Spleen (tissue), 11 donors: ENCODE measurements at regions not wholly inside any gene's neighbourhood (a gene's known extent, or its start where the extent isn't known, plus 50 kb on each side); places are given as distances from the start of the nearest gene placed in this dataset.

Experiments
- DNase-seq: peaks from one replicate; pipeline ENCODE4 v3.0.0-alpha.2; 2020
- H3K27ac ChIP-seq, 8 donors: fragments of 200-600 bp; sonication (generic) in 7 of 8; 1 replicate in 4 of 8; 2 replicates in 4 of 8; pipeline versions ENCODE4 v1.5.0 to v1.8.0; 2016 to 2021; ENCODE audit warnings: inconsistent platforms in 4 of 8, mild to moderate bottlenecking in 4 of 8, moderate library complexity in 1 of 8
- H3K27me3 ChIP-seq, 7 donors: fragments of 200-600 bp; sonication (generic) in 6 of 7; replicated peaks in 1 of 7; 1 replicate in 4 of 7; 2 replicates in 3 of 7; pipeline versions ENCODE4 v1.5.0 to v1.8.0; 2016 to 2021; ENCODE audit warnings: inconsistent platforms in 3 of 7, mild to moderate bottlenecking in 1 of 7
- H3K36me3 ChIP-seq, 6 donors: fragments of 200-600 bp; sonication (generic) in 5 of 6; 1 replicate in 4 of 6; 2 replicates in 2 of 6; pipeline versions ENCODE4 v1.5.0 to v1.8.0; 2016 to 2021; ENCODE audit warnings: inconsistent platforms in 2 of 6
- H3K4me1 ChIP-seq, 6 donors: fragments of 200-600 bp; sonication (generic) in 5 of 6; 1 replicate in 3 of 6; 2 replicates in 3 of 6; pipeline versions ENCODE4 v1.5.0 to v1.8.0; 2016 to 2021; ENCODE audit warnings: inconsistent platforms in 3 of 6
- H3K4me3 ChIP-seq, 8 donors: fragments of 200-600 bp; sonication (generic) in 7 of 8; 1 replicate in 4 of 8; 2 replicates in 4 of 8; pipeline versions ENCODE4 v1.5.0 to v1.8.0; 2016 to 2021; ENCODE audit warnings: inconsistent platforms in 4 of 8, mild to moderate bottlenecking in 4 of 8, moderate library complexity in 2 of 8
- H3K9me3 ChIP-seq, 8 donors: fragments of 200-600 bp; sonication (generic) in 7 of 8; 1 replicate in 4 of 8; 2 replicates in 4 of 8; pipeline versions ENCODE4 v1.5.0 to v1.8.0; 2016 to 2021; ENCODE audit warnings: inconsistent platforms in 4 of 8
- POLR2A ChIP-seq, 3 donors: fragments of 450-650 bp; IDR thresholded peaks; one replicate each; pipeline ENCODE4 v1.5.1; 2017; ENCODE audit warnings: antibody characterized with exemption in 3 of 3, mild to moderate bottlenecking in 1 of 3
- POLR2AphosphoS5 ChIP-seq, 3 donors: sonication (generic); formaldehyde crosslinking; IDR thresholded peaks; one replicate each; pipeline ENCODE4 v1.5.1; 2017; ENCODE audit warnings: antibody characterized with exemption in 3 of 3
- WGBS, 5 donors: extraction: QIAGEN DNeasy Blood & Tissue Kit in 3 of 5; methylation state at CpG; one replicate each; pipeline versions ENCODE4 v1.1.5 to v1.1.7; 2013 to 2018; 5-methylcytosine and 5-hydroxymethylcytosine counted together
- intact Hi-C: fragments of 100-400 bp; cut with DNase I; formaldehyde crosslinking; loops from one replicate; pipeline ENCODE4 v1.15.0; 2023; ENCODE audit warnings: low total_unique reads
- TF ChIP-seq, protein P1 (sequence below), 11 experiments: fragments of 200-600 bp in 7 of 11; fragments of 450-650 bp in 4 of 11; sonication (generic) in 4 of 11; IDR thresholded peaks in 8 of 11; conservative IDR thresholded peaks in 3 of 11; 1 replicate in 7 of 11; 2 replicates in 4 of 11; pipeline versions ENCODE4 v1.4.0 to v1.8.0; 2016 to 2021; ENCODE audit warnings: antibody characterized with exemption in 11 of 11, inconsistent platforms in 4 of 11, mild to moderate bottlenecking in 1 of 11
- donor health status: healthy with polysubstance abuse.
- donor health status: DM: no; HTN: no; CAD: no; lungs with moderate emphysema.
- donor health status: DM: no; HTN: no; CAD: no.
- donor health status: Bipolar disorder and iron deficiency.
- donor health status: healthy.
- donor health status: DM: no; HTN: no; CAD: no.
- donor health status: DM: yes; HTN: yes; CAD: no.

DNA sequence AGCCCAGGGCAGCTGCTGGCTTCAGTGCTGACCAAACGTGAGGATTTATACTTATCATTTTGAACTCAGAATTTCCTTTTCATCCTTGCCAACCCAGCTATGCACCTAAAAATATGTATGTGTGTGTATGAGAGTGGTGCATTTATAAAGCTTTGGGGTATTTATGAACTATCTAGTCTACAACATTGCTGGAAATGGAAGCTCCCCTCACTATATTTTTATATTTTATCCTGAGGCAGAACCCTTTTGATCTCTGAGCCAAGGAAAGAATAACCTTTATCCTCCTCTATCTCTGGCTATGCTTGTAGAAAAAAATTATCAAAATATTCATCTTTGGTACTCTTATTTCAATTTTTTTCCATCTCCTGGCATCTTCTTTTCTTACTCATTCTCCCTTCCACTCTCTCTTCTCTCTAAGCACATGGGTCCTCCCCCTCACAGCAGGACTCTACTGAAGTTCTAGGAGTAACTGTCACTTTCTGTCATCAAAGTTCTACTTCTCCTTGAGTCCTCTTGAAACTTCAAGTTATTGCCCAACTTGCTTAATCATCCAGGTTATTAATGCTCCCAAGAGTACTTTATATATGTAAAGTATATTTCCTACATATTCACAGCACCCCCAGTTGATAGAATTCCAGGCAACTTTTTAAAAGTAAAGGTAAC lies 190.9 kb downstream of the HINT1 start:
- H3K36me3 ChIP-seq, result no peaks in the 10 kb centered on the region
- H3K27me3 ChIP-seq, result no peaks in the 10 kb centered on the region
- H3K27ac ChIP-seq, result no peak overlapping the region
- intact Hi-C loops, result no loop called here
- TF ChIP-seq POLR2A (IDR thresholded peaks at IDR 0.05), result no peak
- no peak for TF ChIP-seq POLR2AphosphoS5 (IDR thresholded peaks at IDR 0.05)
- TF ChIP-seq, protein P1, sequence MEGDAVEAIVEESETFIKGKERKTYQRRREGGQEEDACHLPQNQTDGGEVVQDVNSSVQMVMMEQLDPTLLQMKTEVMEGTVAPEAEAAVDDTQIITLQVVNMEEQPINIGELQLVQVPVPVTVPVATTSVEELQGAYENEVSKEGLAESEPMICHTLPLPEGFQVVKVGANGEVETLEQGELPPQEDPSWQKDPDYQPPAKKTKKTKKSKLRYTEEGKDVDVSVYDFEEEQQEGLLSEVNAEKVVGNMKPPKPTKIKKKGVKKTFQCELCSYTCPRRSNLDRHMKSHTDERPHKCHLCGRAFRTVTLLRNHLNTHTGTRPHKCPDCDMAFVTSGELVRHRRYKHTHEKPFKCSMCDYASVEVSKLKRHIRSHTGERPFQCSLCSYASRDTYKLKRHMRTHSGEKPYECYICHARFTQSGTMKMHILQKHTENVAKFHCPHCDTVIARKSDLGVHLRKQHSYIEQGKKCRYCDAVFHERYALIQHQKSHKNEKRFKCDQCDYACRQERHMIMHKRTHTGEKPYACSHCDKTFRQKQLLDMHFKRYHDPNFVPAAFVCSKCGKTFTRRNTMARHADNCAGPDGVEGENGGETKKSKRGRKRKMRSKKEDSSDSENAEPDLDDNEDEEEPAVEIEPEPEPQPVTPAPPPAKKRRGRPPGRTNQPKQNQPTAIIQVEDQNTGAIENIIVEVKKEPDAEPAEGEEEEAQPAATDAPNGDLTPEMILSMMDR (IDR thresholded peaks at IDR 0.05 in 8 of 11, conservative IDR thresholded peaks at IDR 0.05 in 3 of 11), result no peak
- H3K4me3 ChIP-seq, result no peak overlapping the region
- no peaks in the 10 kb centered on the region for H3K9me3 ChIP-seq
- H3K4me1 ChIP-seq, result no peaks in the 10 kb centered on the region
- no peak for DNase-seq
- 42 to 74% (median 48%) methylated on average over 1 of the region's 1 CpG for WGBS, 5 donors

DNA sequence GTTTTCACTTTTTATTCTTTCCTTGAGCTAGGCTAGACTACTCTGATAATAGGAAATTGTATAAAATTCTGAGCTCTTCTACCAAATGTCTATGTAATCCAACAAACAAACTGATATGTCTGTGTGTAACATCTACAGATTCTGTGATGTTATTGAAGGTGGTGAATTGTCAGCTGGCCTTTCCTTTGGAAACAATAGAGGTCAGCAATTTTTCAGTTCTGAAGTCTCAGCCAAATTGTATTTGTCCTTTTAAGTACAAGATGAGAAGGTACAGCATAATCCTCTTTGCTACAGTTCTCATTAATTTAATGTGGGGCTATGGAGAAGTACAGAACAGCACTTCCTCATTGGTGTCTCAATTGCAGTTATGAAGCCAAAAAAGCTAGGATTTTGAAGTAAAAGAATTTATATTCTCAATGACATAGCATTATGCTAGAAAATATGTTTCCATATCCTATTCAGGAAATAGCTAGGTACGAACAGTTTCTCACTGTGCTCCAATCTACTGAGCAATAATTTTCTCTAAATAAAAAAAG lies 198.0 kb downstream of the HINT1 start:
- no peak for DNase-seq
- H3K4me1 ChIP-seq, result no peaks in the 10 kb centered on the region
- no peak overlapping the region for H3K27ac ChIP-seq
- H3K36me3 ChIP-seq, result no peaks in the 10 kb centered on the region
- no peaks in the 10 kb centered on the region for H3K27me3 ChIP-seq
- 9 to 27% (median 13%) methylated on average over 1 of the region's 1 CpG for WGBS, 5 donors
- no peak for TF ChIP-seq POLR2A (IDR thresholded peaks at IDR 0.05)
- no peak for TF ChIP-seq POLR2AphosphoS5 (IDR thresholded peaks at IDR 0.05)
- TF ChIP-seq, protein P1 (IDR thresholded peaks at IDR 0.05 in 8 of 11, conservative IDR thresholded peaks at IDR 0.05 in 3 of 11), result no peak
- no peak overlapping the region for H3K4me3 ChIP-seq
- H3K9me3 ChIP-seq, result peaks cover 0 to 10% (median 0%) of the 10 kb centered on the region in 8 donors
- intact Hi-C loops, result no loop called here

DNA sequence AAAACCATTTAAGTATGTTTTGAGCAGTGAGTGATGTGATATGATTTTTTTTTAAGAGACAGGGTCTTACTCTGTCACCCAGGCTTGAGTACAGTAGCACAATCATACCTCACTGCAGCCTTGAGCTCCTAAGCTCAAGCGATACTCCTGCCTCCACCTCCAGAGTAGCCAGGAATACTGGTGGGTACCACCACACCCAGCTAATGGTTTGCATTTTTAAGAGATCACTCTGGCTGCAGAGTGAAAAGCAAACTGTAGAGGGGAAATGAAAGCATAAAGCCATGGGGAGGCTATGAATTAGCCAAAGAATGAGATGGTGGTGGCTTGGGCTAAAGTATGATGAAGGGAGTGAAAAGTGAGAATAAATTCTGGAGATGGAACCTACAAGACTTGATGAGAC lies 199.1 kb downstream of the HINT1 start:
- WGBS, 5 donors, result 90 to 100% (median 92%) methylated on average over 1 of the region's 1 CpG
- no peak for TF ChIP-seq POLR2A (IDR thresholded peaks at IDR 0.05)

DNA sequence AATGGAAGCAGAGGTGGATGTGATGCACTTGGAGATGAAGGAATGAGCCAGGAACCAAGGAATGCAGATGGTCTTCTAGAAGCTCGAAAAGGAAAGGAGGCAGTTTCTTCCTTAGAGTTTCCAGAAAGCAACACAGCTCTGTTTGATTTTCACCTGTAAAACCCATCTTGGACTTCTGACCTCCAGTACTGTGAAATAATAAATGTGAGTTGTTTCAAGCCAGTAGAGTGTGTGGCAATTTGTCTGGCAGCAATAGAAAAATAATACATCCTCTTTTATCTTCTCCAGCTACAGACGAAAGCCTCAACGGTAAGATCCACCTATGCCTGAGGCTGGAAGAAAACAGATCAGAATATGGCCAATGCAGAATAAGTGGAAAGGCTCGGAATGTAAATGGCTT lies 199.7 kb downstream of the HINT1 start:
- H3K9me3 ChIP-seq, result peaks cover 0 to 11% (median 0%) of the 10 kb centered on the region in 8 donors
- H3K36me3 ChIP-seq, result no peaks in the 10 kb centered on the region
- no peak for DNase-seq
- no peak overlapping the region for H3K4me3 ChIP-seq
- intact Hi-C loops, result no loop called here
- no peaks in the 10 kb centered on the region for H3K27me3 ChIP-seq
- no peak overlapping the region for H3K27ac ChIP-seq
- H3K4me1 ChIP-seq, result no peaks in the 10 kb centered on the region
- TF ChIP-seq POLR2AphosphoS5 (IDR thresholded peaks at IDR 0.05) (no peak), POLR2A (IDR thresholded peaks at IDR 0.05) (no peak)
- TF ChIP-seq, protein P1 (IDR thresholded peaks at IDR 0.05 in 8 of 11, conservative IDR thresholded peaks at IDR 0.05 in 3 of 11), result no peak
- WGBS, 5 donors, result 73 to 87% (median 82%) methylated on average over 4 of the region's 4 CpGs

More for the DNA sequence above, 199.1 kb downstream of the HINT1 start:
- H3K4me3 ChIP-seq, result no peak overlapping the region
- H3K9me3 ChIP-seq, result peaks cover 0 to 11% (median 0%) of the 10 kb centered on the region in 8 donors
- no peaks in the 10 kb centered on the region for H3K27me3 ChIP-seq
- no peak for DNase-seq
- H3K36me3 ChIP-seq, result no peaks in the 10 kb centered on the region
- intact Hi-C loops, result no loop called here
- H3K4me1 ChIP-seq, result no peaks in the 10 kb centered on the region
- H3K27ac ChIP-seq, result no peak overlapping the region
